GM23248 (cell line): ENCODE measurements at regions not wholly inside any gene's neighbourhood (a gene's known extent, or its start where the extent isn't known, plus 50 kb on each side); places are given as distances from the start of the nearest gene placed in this dataset.

Source experiments
- EZH2 ChIP-seq: fragments of 200-600 bp; sonication (generic); IDR thresholded peaks from 2 replicates; pipeline ENCODE4 v1.6.1; 2018; ENCODE audit warnings: antibody characterized with exemption, mild to moderate bottlenecking; ENCODE audit not compliant: insufficient read depth, poor library complexity, severe bottlenecking
- EZH2phosphoT487 ChIP-seq: fragments of 200-600 bp; sonication (generic); IDR thresholded peaks from 2 replicates; pipeline ENCODE4 v1.6.1; 2018; ENCODE audit warnings: antibody characterized with exemption, moderate library complexity, mild to moderate bottlenecking, low read depth; ENCODE audit not compliant: insufficient read depth

DNA sequence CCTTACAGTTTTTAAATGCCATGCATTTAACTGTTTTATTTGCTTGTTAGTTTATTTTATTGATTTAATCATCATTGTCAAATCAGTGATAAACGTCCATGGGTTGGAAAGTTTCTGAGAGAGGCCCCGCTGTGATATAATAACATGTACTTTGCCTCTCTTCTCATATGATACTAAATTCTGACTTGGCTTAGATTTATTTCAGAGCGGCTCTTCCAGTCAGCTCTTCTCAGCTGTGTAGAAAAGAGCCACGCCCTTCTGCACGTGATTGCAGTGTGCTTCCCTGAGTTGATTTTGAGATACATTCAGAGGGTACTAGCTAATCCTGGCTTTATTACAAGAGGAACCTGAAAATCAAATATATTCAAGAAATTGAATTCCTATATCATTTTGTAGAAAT is 218.6 kb downstream of the KCNE4 start:
- TF ChIP-seq EZH2, result no peak
- no peak for TF ChIP-seq EZH2phosphoT487
